Fibroblast of lung (primary cell): ENCODE measurements at regions not wholly inside any gene's neighbourhood (a gene's known extent, or its start where the extent isn't known, plus 50 kb on each side); places are given as distances from the start of the nearest gene placed in this dataset.

Experiments used
- DNase-seq, 2 donors: peaks; one replicate each; pipeline versions ENCODE4 v3.0.0 to v3.0.0-alpha.2; 2010; ENCODE audit warnings: low read depth in 2 of 2
- H2AFZ ChIP-seq: 2 replicates; pipeline ENCODE4 v1.5.1; 2012; ENCODE audit warnings: low read length, control low read depth, inconsistent platforms
- H3K27ac ChIP-seq: 2 replicates; pipeline ENCODE4 v1.5.1; 2011; ENCODE audit warnings: low read length, control low read depth; ENCODE audit not compliant: insufficient read depth
- H3K27me3 ChIP-seq: 2 replicates; pipeline ENCODE4 v1.5.1; 2011; ENCODE audit warnings: mild to moderate bottlenecking, low read length; ENCODE audit not compliant: control insufficient read depth, insufficient read depth
- H3K36me3 ChIP-seq: 2 replicates; pipeline ENCODE4 v1.5.1; 2011; ENCODE audit warnings: low read length; ENCODE audit not compliant: control insufficient read depth, insufficient read depth
- H3K4me1 ChIP-seq: 2 replicates; pipeline ENCODE4 v1.5.1; 2011; ENCODE audit warnings: low read length; ENCODE audit not compliant: control insufficient read depth, insufficient read depth; ENCODE audit errors: extremely low read depth
- H3K4me2 ChIP-seq: 2 replicates; pipeline ENCODE4 v1.5.1; 2011; ENCODE audit warnings: low read length, control low read depth; ENCODE audit not compliant: insufficient read depth; ENCODE audit errors: extremely low read depth
- H3K4me3 ChIP-seq, 4 experiments: fragments of 200-600 bp in 1 of 4; sonication (generic) in 1 of 4; replicated peaks in 1 of 4; 2 replicates each; pipeline ENCODE4 v1.5.1; 2011 to 2016; ENCODE audit warnings: low read length in 4 of 4, low read depth in 3 of 4, mild to moderate bottlenecking in 3 of 4, control low read depth in 2 of 4, inconsistent platforms in 1 of 4, mixed read lengths in 1 of 4; ENCODE audit not compliant: insufficient read depth in 1 of 4; ENCODE audit errors: control extremely low read depth in 1 of 4
- H3K79me2 ChIP-seq: 2 replicates; pipeline ENCODE4 v1.5.1; 2012; ENCODE audit warnings: mild to moderate bottlenecking, low read length, inconsistent platforms; ENCODE audit not compliant: control insufficient read depth, insufficient read depth
- H3K9ac ChIP-seq: 2 replicates; pipeline ENCODE4 v1.5.1; 2011; ENCODE audit warnings: mild to moderate bottlenecking, low read length, control low read depth; ENCODE audit not compliant: insufficient read depth
- H3K9me3 ChIP-seq: 2 replicates; pipeline ENCODE4 v1.5.1; 2012; ENCODE audit warnings: low read depth, low read length; ENCODE audit not compliant: control insufficient read depth, insufficient read depth
- H4K20me1 ChIP-seq: 2 replicates; pipeline ENCODE4 v1.5.1; 2011; ENCODE audit warnings: low read length; ENCODE audit not compliant: control insufficient read depth, insufficient read depth; ENCODE audit errors: extremely low read depth
- EZH2 ChIP-seq: IDR thresholded peaks from 2 replicates; pipeline ENCODE4 v1.5.1; 2012; ENCODE audit warnings: low read length, control low read depth, mild to moderate bottlenecking; ENCODE audit errors: missing control alignments
- TF ChIP-seq, protein P1 (sequence below), 2 donors: IDR thresholded peaks in 1 of 2; conservative IDR thresholded peaks in 1 of 2; 1 replicate in 1 of 2; 2 replicates in 1 of 2; pipeline ENCODE4 v1.5.1; 2011 to 2012; ENCODE audit warnings: low read length in 2 of 2, control low read depth in 1 of 2, inconsistent platforms in 1 of 2, low read depth in 1 of 2, mild to moderate bottlenecking in 1 of 2

- Histone ChIP-seq H3K4me2 (no peak overlapping the region), H4K20me1 (no peaks in the 10 kb centered on the region), H3K9ac (no peak overlapping the region), H3K27ac (no peak overlapping the region), H2AFZ (no peak overlapping the region), H3K79me2 (no peaks in the 10 kb centered on the region), H3K4me3 (no peak overlapping the region), H3K4me1 (peaks cover 14% of the 10 kb centered on the region), H3K27me3 (no peaks in the 10 kb centered on the region), H3K9me3 (no peaks in the 10 kb centered on the region), H3K36me3 (no peaks in the 10 kb centered on the region)
- DNase-seq = peak in 1 of 2 donors; percentile 19
- TF ChIP-seq EZH2 = no peak
- TF ChIP-seq, protein P1, sequence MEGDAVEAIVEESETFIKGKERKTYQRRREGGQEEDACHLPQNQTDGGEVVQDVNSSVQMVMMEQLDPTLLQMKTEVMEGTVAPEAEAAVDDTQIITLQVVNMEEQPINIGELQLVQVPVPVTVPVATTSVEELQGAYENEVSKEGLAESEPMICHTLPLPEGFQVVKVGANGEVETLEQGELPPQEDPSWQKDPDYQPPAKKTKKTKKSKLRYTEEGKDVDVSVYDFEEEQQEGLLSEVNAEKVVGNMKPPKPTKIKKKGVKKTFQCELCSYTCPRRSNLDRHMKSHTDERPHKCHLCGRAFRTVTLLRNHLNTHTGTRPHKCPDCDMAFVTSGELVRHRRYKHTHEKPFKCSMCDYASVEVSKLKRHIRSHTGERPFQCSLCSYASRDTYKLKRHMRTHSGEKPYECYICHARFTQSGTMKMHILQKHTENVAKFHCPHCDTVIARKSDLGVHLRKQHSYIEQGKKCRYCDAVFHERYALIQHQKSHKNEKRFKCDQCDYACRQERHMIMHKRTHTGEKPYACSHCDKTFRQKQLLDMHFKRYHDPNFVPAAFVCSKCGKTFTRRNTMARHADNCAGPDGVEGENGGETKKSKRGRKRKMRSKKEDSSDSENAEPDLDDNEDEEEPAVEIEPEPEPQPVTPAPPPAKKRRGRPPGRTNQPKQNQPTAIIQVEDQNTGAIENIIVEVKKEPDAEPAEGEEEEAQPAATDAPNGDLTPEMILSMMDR (conservative IDR thresholded peaks at IDR 0.05 in 1 of 2, IDR thresholded peaks at IDR 0.05 in 1 of 2; ENCODE audit: low read depth in 1 of 2, low read length in 2 of 2) = no peak
Observed at GRCh38 chr1:99595041-99595440, 50.9 kb upstream of the PALMD start.

GRCh38 chr1:99595441-99595840 lies 50.5 kb upstream of the PALMD start:
- DNase-seq = no peak
- H4K20me1 ChIP-seq = no peaks in the 10 kb centered on the region
- H3K9ac ChIP-seq = no peak overlapping the region
- H3K4me2 ChIP-seq = no peak overlapping the region
- no peaks in the 10 kb centered on the region for H3K36me3 ChIP-seq
- no peak overlapping the region for H3K4me3 ChIP-seq
- TF ChIP-seq EZH2 = no peak
- no peaks in the 10 kb centered on the region for H3K9me3 ChIP-seq
- no peaks in the 10 kb centered on the region for H3K27me3 ChIP-seq
- H3K4me1 ChIP-seq = peaks cover 15% of the 10 kb centered on the region
- no peaks in the 10 kb centered on the region for H3K79me2 ChIP-seq
- no peak overlapping the region for H2AFZ ChIP-seq
- no peak overlapping the region for H3K27ac ChIP-seq
